MCF 10A (cell line): ENCODE measurements at regions not wholly inside any gene's neighbourhood (a gene's known extent, or its start where the extent isn't known, plus 50 kb on each side); places are given as distances from the start of the nearest gene placed in this dataset.
"Not testable (repeated sequence)": the region's sequence is repeated elsewhere in the genome, so short reads cannot be mapped to it uniquely, and the experiment has no call there.

Experiments
- BruUV-seq: library from RNA; stranded (reverse); fragments of 400-500 nt; replicated peaks from 2 replicates; lab custom pipeline; 2021; lab: Mats Ljungman, UMichigan
- CTCF ChIA-PET: fragments of 300-600 bp; sonication (Branson Sonifier 250); formaldehyde crosslinking; extraction: SDS; loops from one replicate; lab custom pipeline; 2021; ENCODE audit warnings: antibody characterized with exemption, inconsistent platforms; lab: Yijun Ruan, JAX
- POLR2A ChIA-PET: fragments of 300-600, 350-650 bp; sonication (Branson Sonifier 250); formaldehyde crosslinking; extraction: SDS; loops from one replicate; lab custom pipeline; 2020; ENCODE audit warnings: antibody characterized with exemption, inconsistent platforms; lab: Yijun Ruan, JAX
- DNase-seq: peaks from one replicate; pipeline ENCODE4 v3.0.0-alpha.2; 2018; ENCODE audit not compliant: unreplicated experiment
- H3K27ac Mint-ChIP-seq: one replicate; pipeline ENCODE4 v1.8.0; 2022; ENCODE audit warnings: mild to moderate bottlenecking, low read depth, mixed read lengths; ENCODE audit not compliant: unreplicated experiment
- H3K27me3 Mint-ChIP-seq: one replicate; pipeline ENCODE4 v1.8.0; 2022; ENCODE audit warnings: mixed read lengths; ENCODE audit not compliant: insufficient read depth, unreplicated experiment
- H3K36me3 Mint-ChIP-seq: one replicate; pipeline ENCODE4 v1.8.0; 2022; ENCODE audit warnings: mild to moderate bottlenecking, moderate library complexity, mixed read lengths; ENCODE audit not compliant: insufficient read depth, unreplicated experiment
- H3K4me1 Mint-ChIP-seq: one replicate; pipeline ENCODE4 v1.8.0; 2022; ENCODE audit warnings: mixed read lengths; ENCODE audit not compliant: insufficient read depth, unreplicated experiment
- H3K4me3 Mint-ChIP-seq: one replicate; pipeline ENCODE4 v1.8.0; 2022; ENCODE audit warnings: mild to moderate bottlenecking, moderate library complexity, mixed read lengths; ENCODE audit not compliant: unreplicated experiment
- H3K9me3 Mint-ChIP-seq: one replicate; pipeline ENCODE4 v1.8.0; 2022; ENCODE audit warnings: mixed read lengths; ENCODE audit not compliant: unreplicated experiment
- intact Hi-C: fragments of 100-400 bp; cut with micrococcal nuclease; formaldehyde crosslinking; loops from 2 replicates; pipeline ENCODE4 v1.14.1; 2022
- TF ChIP-seq, protein P1 (sequence below): fragments of 200-600 bp; IDR thresholded peaks from one replicate; pipeline ENCODE4 v1.8.0; 2022; ENCODE audit warnings: antibody characterized with exemption, mild to moderate bottlenecking; ENCODE audit not compliant: unreplicated experiment

DNA sequence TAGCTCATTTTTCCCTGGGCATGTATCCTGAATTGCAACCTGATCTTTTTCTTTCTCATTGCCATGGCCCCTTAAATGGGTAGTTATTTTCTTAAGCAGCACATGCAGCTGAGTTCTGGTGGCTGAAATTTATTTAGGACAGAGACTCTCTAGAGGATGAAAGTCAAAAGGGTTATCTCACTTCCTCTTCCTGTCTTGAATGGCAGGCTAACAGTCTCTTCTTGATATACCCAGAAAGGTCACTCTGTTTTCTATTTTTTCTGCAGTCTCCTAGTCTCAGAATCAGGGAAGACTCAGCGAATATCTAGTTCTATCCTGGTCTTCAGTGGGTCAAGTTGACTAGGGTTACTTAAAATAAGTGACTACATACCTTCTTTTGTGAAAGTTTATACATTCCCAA lies 243.3 kb downstream of the EPHA7 start:
- H3K36me3 Mint-ChIP-seq = no peaks in the 10 kb centered on the region
- TF ChIP-seq, protein P1, sequence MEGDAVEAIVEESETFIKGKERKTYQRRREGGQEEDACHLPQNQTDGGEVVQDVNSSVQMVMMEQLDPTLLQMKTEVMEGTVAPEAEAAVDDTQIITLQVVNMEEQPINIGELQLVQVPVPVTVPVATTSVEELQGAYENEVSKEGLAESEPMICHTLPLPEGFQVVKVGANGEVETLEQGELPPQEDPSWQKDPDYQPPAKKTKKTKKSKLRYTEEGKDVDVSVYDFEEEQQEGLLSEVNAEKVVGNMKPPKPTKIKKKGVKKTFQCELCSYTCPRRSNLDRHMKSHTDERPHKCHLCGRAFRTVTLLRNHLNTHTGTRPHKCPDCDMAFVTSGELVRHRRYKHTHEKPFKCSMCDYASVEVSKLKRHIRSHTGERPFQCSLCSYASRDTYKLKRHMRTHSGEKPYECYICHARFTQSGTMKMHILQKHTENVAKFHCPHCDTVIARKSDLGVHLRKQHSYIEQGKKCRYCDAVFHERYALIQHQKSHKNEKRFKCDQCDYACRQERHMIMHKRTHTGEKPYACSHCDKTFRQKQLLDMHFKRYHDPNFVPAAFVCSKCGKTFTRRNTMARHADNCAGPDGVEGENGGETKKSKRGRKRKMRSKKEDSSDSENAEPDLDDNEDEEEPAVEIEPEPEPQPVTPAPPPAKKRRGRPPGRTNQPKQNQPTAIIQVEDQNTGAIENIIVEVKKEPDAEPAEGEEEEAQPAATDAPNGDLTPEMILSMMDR = no peak
- BruUV-seq = no TSS peak

DNA sequence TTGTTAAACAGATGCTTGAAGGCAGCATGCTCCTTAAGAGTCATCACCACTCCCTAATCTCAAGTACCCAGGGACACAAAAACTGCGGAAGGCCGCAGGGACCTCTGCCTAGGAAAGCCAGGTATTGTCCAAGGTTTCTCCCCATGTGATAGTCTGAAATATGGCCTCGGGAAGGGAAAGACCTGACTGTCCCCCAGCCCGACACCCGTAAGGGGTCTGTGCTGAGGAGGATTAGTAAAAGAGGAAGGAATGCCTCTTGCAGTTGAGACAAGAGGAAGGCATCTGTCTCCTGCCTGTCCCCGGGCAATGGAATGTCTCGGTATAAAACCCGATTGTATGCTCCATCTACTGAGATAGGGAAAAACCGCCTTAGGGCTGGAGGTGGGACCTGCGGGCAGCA lies 245.8 kb downstream of the EPHA7 start:
- H3K9me3 Mint-ChIP-seq, POLR2A ChIA-PET, H3K36me3 Mint-ChIP-seq, CTCF ChIA-PET, H3K27ac Mint-ChIP-seq, intact Hi-C loops, H3K4me1 Mint-ChIP-seq, DNase-seq, BruUV-seq, H3K4me3 Mint-ChIP-seq: not testable (repeated sequence)
- peaks cover 39% of the 10 kb centered on the region for H3K27me3 Mint-ChIP-seq

More for the DNA sequence above, 243.3 kb downstream of the EPHA7 start:
- DNase-seq = no peak
- CTCF ChIA-PET = no interaction called here
- POLR2A ChIA-PET = no interaction called here
- Mint-ChIP-seq H3K4me1 (no peaks in the 10 kb centered on the region), H3K27ac (no peak overlapping the region), H3K9me3 (no peaks in the 10 kb centered on the region), H3K4me3 (no peak overlapping the region), H3K27me3 (peaks cover 44% of the 10 kb centered on the region)
- intact Hi-C loops = no loop called here

DNA sequence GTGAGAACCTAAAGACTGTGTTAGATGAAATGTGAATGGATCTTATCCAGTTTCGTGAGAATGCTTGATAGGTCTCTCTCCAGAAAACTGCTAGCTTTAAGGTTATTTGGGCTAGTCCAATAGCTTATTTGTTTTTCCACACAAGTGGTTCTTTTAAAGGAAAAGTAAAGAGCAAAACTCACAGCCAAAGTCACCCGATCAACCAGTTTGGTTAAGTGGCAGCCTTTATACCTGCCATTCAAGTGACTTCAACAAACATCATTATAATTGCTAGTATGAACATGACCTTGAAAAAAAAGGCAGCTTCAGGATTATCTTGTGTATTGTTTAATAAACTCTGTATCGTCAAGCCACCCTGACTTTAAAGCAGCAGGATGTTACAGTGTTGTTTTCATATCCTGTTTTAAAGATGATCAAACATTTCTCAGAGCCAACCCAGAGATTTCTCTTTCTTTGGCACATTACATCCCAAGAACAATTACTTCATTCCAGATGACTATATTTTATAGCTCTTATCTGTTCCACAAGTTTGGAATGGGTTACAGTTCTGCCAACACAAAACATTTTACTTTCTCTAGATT lies 253.4 kb downstream of the EPHA7 start:
- TF ChIP-seq, protein P1 = no peak
- no peaks in the 10 kb centered on the region for H3K4me1 Mint-ChIP-seq
- no peaks in the 10 kb centered on the region for H3K9me3 Mint-ChIP-seq
- DNase-seq = no peak
- ChIA-PET CTCF (no interaction called here), POLR2A (no interaction called here)
- H3K27me3 Mint-ChIP-seq = peaks cover 12% of the 10 kb centered on the region
- BruUV-seq = no TSS peak
- H3K27ac Mint-ChIP-seq = no peak overlapping the region
- H3K36me3 Mint-ChIP-seq = no peaks in the 10 kb centered on the region
- intact Hi-C loops = no loop called here
- no peak overlapping the region for H3K4me3 Mint-ChIP-seq

DNA sequence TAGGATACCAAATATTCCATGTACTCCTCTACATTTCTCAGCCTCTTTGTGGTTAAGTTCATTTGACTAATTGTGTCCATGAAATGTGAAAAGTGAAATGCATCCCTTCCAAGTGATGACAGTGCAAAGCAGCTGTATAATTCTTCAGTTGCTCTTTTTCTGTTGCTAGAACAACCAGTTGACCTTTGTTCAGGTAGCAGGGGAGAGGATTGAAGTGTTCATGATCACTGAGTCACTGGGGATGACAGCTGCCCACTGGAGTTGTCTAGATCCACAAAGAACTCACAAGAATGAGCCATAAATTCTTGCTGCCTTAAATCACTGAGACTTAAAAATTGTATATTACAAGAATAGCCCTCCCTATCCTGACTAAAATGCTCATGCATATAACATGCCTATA lies 254.6 kb downstream of the EPHA7 start:
- POLR2A ChIA-PET = interaction anchor here (0.6 kb wide), 1 partner anchor 1143 kb away, joined by 3 read pairs; no protein-coding TSS in a partner anchor
- Mint-ChIP-seq H3K4me3 (no peak overlapping the region), H3K9me3 (no peaks in the 10 kb centered on the region), H3K4me1 (no peaks in the 10 kb centered on the region), H3K27ac (no peak overlapping the region), H3K27me3 (peaks cover 11% of the 10 kb centered on the region), H3K36me3 (no peaks in the 10 kb centered on the region)
- DNase-seq = no peak
- intact Hi-C loops = no loop called here
- no TSS peak for BruUV-seq
- TF ChIP-seq, protein P1 = no peak
- CTCF ChIA-PET = no interaction called here
